ENCODE measurements at regions not wholly inside any gene's neighbourhood (a gene's known extent, or its start where the extent isn't known, plus 50 kb on each side); places are given as distances from the start of the nearest gene placed in this dataset.

- Histone ChIP-seq H3K4me3 (no peak overlapping the region), H3K4me1 (peaks cover 8% of the 10 kb centered on the region), H3K9me3 (no peaks in the 10 kb centered on the region), H3K36me3 (replicated peaks in 1 of 2; ENCODE audit: insufficient read depth in 1 of 2, low read depth in 2 of 2) (no peaks in the 10 kb centered on the region), H3K27me3 (no peaks in the 10 kb centered on the region), H3K27ac (no peak overlapping the region)
- intact Hi-C loops (cut with DNase I) = no loop called here
- TF ChIP-seq POLR2A (IDR thresholded peaks at IDR 0.05) = no peak
- TF ChIP-seq, protein P1, sequence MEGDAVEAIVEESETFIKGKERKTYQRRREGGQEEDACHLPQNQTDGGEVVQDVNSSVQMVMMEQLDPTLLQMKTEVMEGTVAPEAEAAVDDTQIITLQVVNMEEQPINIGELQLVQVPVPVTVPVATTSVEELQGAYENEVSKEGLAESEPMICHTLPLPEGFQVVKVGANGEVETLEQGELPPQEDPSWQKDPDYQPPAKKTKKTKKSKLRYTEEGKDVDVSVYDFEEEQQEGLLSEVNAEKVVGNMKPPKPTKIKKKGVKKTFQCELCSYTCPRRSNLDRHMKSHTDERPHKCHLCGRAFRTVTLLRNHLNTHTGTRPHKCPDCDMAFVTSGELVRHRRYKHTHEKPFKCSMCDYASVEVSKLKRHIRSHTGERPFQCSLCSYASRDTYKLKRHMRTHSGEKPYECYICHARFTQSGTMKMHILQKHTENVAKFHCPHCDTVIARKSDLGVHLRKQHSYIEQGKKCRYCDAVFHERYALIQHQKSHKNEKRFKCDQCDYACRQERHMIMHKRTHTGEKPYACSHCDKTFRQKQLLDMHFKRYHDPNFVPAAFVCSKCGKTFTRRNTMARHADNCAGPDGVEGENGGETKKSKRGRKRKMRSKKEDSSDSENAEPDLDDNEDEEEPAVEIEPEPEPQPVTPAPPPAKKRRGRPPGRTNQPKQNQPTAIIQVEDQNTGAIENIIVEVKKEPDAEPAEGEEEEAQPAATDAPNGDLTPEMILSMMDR (IDR thresholded peaks at IDR 0.05) = no peak
- ATAC-seq (no peak), DNase-seq (no peak)
- WGBS, 2 donors = 82 to 88% methylated on average over 2 of the region's 2 CpGs
Measured at GRCh38 chr4:145351162-145351561, 130.5 kb upstream of the SMAD1 start.

- H3K4me1 ChIP-seq = peaks cover 8% of the 10 kb centered on the region
- H3K9me3 ChIP-seq = no peaks in the 10 kb centered on the region
- TF ChIP-seq, protein P1 (IDR thresholded peaks at IDR 0.05) = no peak
- no peak for TF ChIP-seq POLR2A (IDR thresholded peaks at IDR 0.05)
- no peak overlapping the region for H3K4me3 ChIP-seq
- H3K27me3 ChIP-seq = no peaks in the 10 kb centered on the region
- H3K36me3 ChIP-seq (replicated peaks in 1 of 2; ENCODE audit: insufficient read depth in 1 of 2, low read depth in 2 of 2) = no peaks in the 10 kb centered on the region
- intact Hi-C loops (cut with DNase I) = no loop called here
- no peak overlapping the region for H3K27ac ChIP-seq
- no peak for DNase-seq
- WGBS, 2 donors = 83 to 85% methylated on average over 4 of the region's 4 CpGs
- no peak for ATAC-seq
Measured at GRCh38 chr4:145348291-145348690, 133.4 kb upstream of the SMAD1 start.

- intact Hi-C loops (cut with DNase I) = no loop called here
- Histone ChIP-seq H3K27me3 (no peaks in the 10 kb centered on the region), H3K36me3 (replicated peaks in 1 of 2; ENCODE audit: insufficient read depth in 1 of 2, low read depth in 2 of 2) (no peaks in the 10 kb centered on the region), H3K9me3 (no peaks in the 10 kb centered on the region), H3K4me3 (no peak overlapping the region), H3K27ac (no peak overlapping the region), H3K4me1 (peaks cover 5% of the 10 kb centered on the region)
- ATAC-seq (no peak), DNase-seq (no peak)
- TF ChIP-seq POLR2A (IDR thresholded peaks at IDR 0.05) = no peak
- TF ChIP-seq, protein P1 (IDR thresholded peaks at IDR 0.05) = no peak
- WGBS, 2 donors = 63 to 71% methylated on average over 5 of the region's 5 CpGs
Measured at GRCh38 chr4:145347684-145348083, 134.0 kb upstream of the SMAD1 start.

- intact Hi-C loops (cut with DNase I) = no loop called here
- no peaks in the 10 kb centered on the region for H3K4me1 ChIP-seq
- ATAC-seq (no peak), DNase-seq (no peak)
- TF ChIP-seq POLR2A (IDR thresholded peaks at IDR 0.05) = no peak
- TF ChIP-seq, protein P1 (IDR thresholded peaks at IDR 0.05) = no peak
- H3K27ac ChIP-seq = no peak overlapping the region
- no peaks in the 10 kb centered on the region for H3K27me3 ChIP-seq
- H3K9me3 ChIP-seq = no peaks in the 10 kb centered on the region
- H3K4me3 ChIP-seq = no peak overlapping the region
- no peaks in the 10 kb centered on the region for H3K36me3 ChIP-seq (replicated peaks in 1 of 2; ENCODE audit: insufficient read depth in 1 of 2, low read depth in 2 of 2)
- 94 to 97% methylated on average over 25 of the region's 25 CpGs for WGBS, 2 donors
Measured at GRCh38 chr4:145346081-145346480, 135.6 kb upstream of the SMAD1 start.

GRCh38 chr4:145345401-145345800 lies 136.3 kb upstream of the SMAD1 start:
- H3K9me3 ChIP-seq = no peaks in the 10 kb centered on the region
- no peak overlapping the region for H3K4me3 ChIP-seq
- no peaks in the 10 kb centered on the region for H3K36me3 ChIP-seq (replicated peaks in 1 of 2; ENCODE audit: insufficient read depth in 1 of 2, low read depth in 2 of 2)
- peaks cover under 1% of the 10 kb centered on the region for H3K4me1 ChIP-seq
- intact Hi-C loops (cut with DNase I) = no loop called here
- ATAC-seq (no peak), DNase-seq (no peak)
- TF ChIP-seq POLR2A (IDR thresholded peaks at IDR 0.05) = no peak
- TF ChIP-seq, protein P1 (IDR thresholded peaks at IDR 0.05) = no peak
- no peak overlapping the region for H3K27ac ChIP-seq
- no peaks in the 10 kb centered on the region for H3K27me3 ChIP-seq

Measured in body of pancreas (tissue), 4 donors.